ENCODE measurements at regions not wholly inside any gene's neighbourhood (a gene's known extent, or its start where the extent isn't known, plus 50 kb on each side); places are given as distances from the start of the nearest gene placed in this dataset.

GRCh38 chr20:7758406-7758805 is 181.9 kb downstream of the HAO1 start:
- TF ChIP-seq CTCF (IDR thresholded peaks at IDR 0.05), result no peak
- no peak for TF ChIP-seq POLR2A (IDR thresholded peaks at IDR 0.05)
